ENCODE measurements at regions not wholly inside any gene's neighbourhood (a gene's known extent, or its start where the extent isn't known, plus 50 kb on each side); places are given as distances from the start of the nearest gene placed in this dataset.
"Not testable (repeated sequence)": the region's sequence is repeated elsewhere in the genome, so short reads cannot be mapped to it uniquely, and the experiment has no call there.

- Histone ChIP-seq H3K27me3 (ENCODE audit: control insufficient read depth in 1 of 2, insufficient read depth in 2 of 2, low read length in 2 of 2) (no peaks in the 10 kb centered on the region), H3K27ac (ENCODE audit: low read depth, low read length) (no peak overlapping the region), H3K36me3 (ENCODE audit: insufficient read depth, low read length) (no peaks in the 10 kb centered on the region), H3K9ac (ENCODE audit: low read length) (no peak overlapping the region), H3K4me1 (ENCODE audit: insufficient read depth, low read length) (no peaks in the 10 kb centered on the region), H3K9me3 (ENCODE audit: low read length) (no peaks in the 10 kb centered on the region), H3K4me3 (ENCODE audit: low read depth in 1 of 2, low read length in 2 of 2) (no peak overlapping the region)
Observed at GRCh38 chr11:95426823-95427462, 195.9 kb upstream of the SESN3 start.

DNA sequence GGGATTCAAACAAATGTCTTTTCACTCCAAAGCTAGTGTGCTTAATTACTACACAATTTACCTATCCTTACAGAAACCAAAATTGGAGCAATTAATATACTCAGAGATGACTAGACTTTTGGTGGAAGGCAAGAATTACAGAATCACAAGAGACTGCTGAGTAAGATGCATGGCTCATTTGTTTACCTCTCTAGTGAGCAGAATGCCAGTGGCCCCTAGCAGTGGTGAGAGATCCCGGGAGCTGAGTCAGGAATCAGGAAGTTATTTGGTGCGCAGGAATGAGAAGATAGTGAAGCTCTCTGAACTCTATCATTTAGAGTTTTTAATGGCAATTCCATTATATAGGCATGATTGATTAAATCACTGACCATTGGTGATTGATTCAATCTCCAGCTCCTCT, 188.9 kb upstream of the SESN3 start:
- no peak overlapping the region for H3K4me3 ChIP-seq (ENCODE audit: low read depth in 1 of 2, low read length in 2 of 2)
- no peaks in the 10 kb centered on the region for H3K9me3 ChIP-seq (ENCODE audit: low read length)
- H3K4me1 ChIP-seq (ENCODE audit: insufficient read depth, low read length), result no peaks in the 10 kb centered on the region
- no peaks in the 10 kb centered on the region for H3K27me3 ChIP-seq (ENCODE audit: control insufficient read depth in 1 of 2, insufficient read depth in 2 of 2, low read length in 2 of 2)
- H3K9ac ChIP-seq (ENCODE audit: low read length), result no peak overlapping the region
- no peaks in the 10 kb centered on the region for H3K36me3 ChIP-seq (ENCODE audit: insufficient read depth, low read length)
- H3K27ac ChIP-seq (ENCODE audit: low read depth, low read length), result no peak overlapping the region

- H3K36me3 ChIP-seq (ENCODE audit: insufficient read depth, low read length), result no peaks in the 10 kb centered on the region
- H3K27ac ChIP-seq (ENCODE audit: low read depth, low read length), result no peak overlapping the region
- H3K9ac ChIP-seq (ENCODE audit: low read length), result no peak overlapping the region
- H3K4me1 ChIP-seq (ENCODE audit: insufficient read depth, low read length), result no peaks in the 10 kb centered on the region
- no peaks in the 10 kb centered on the region for H3K9me3 ChIP-seq (ENCODE audit: low read length)
- H3K4me3 ChIP-seq (ENCODE audit: low read depth in 1 of 2, low read length in 2 of 2), result no peak overlapping the region
- no peaks in the 10 kb centered on the region for H3K27me3 ChIP-seq (ENCODE audit: control insufficient read depth in 1 of 2, insufficient read depth in 2 of 2, low read length in 2 of 2)
Observed at GRCh38 chr11:95418916-95419315, 187.9 kb upstream of the SESN3 start.

GRCh38 chr11:95417832-95418231, 186.8 kb upstream of the SESN3 start:
- H3K9ac ChIP-seq (ENCODE audit: low read length), result no peak overlapping the region
- H3K27me3 ChIP-seq (ENCODE audit: control insufficient read depth in 1 of 2, insufficient read depth in 2 of 2, low read length in 2 of 2), result no peaks in the 10 kb centered on the region
- no peaks in the 10 kb centered on the region for H3K36me3 ChIP-seq (ENCODE audit: insufficient read depth, low read length)
- no peaks in the 10 kb centered on the region for H3K4me1 ChIP-seq (ENCODE audit: insufficient read depth, low read length)
- no peaks in the 10 kb centered on the region for H3K9me3 ChIP-seq (ENCODE audit: low read length)
- no peak overlapping the region for H3K4me3 ChIP-seq (ENCODE audit: low read depth in 1 of 2, low read length in 2 of 2)
- no peak overlapping the region for H3K27ac ChIP-seq (ENCODE audit: low read depth, low read length)

- Histone ChIP-seq H3K27ac (ENCODE audit: low read depth, low read length) (no peak overlapping the region), H3K9me3 (ENCODE audit: low read length) (no peaks in the 10 kb centered on the region), H3K4me3 (ENCODE audit: low read depth in 1 of 2, low read length in 2 of 2) (no peak overlapping the region), H3K36me3 (ENCODE audit: insufficient read depth, low read length) (no peaks in the 10 kb centered on the region), H3K4me1 (ENCODE audit: insufficient read depth, low read length) (no peaks in the 10 kb centered on the region), H3K27me3 (ENCODE audit: control insufficient read depth in 1 of 2, insufficient read depth in 2 of 2, low read length in 2 of 2) (no peaks in the 10 kb centered on the region), H3K9ac (ENCODE audit: low read length) (no peak overlapping the region)
Observed at GRCh38 chr11:95415837-95416304, 184.9 kb upstream of the SESN3 start.

DNA sequence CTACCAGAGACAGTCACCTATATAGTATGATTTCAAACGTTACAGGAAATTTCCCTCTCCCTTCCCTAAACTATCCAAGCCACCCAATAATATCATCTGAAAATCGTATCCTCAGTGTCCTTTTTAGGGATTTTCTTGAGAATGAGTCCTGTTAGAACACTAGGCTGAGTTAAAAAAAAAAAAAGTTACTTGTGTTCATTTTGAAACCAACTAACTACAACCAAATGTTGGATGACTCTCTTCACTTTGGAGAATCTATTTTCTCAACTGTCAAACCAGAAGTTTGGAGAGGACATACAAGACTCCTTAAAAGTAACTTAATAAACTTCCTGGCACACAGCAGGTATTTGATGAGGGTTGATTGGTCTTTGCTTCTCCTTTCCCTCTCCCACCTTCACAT, 183.2 kb upstream of the SESN3 start:
- H3K4me3 ChIP-seq (ENCODE audit: low read depth in 1 of 2, low read length in 2 of 2), result no peak overlapping the region
- no peaks in the 10 kb centered on the region for H3K9me3 ChIP-seq (ENCODE audit: low read length)
- H3K9ac ChIP-seq (ENCODE audit: low read length), result no peak overlapping the region
- no peaks in the 10 kb centered on the region for H3K36me3 ChIP-seq (ENCODE audit: insufficient read depth, low read length)
- no peaks in the 10 kb centered on the region for H3K4me1 ChIP-seq (ENCODE audit: insufficient read depth, low read length)
- H3K27me3 ChIP-seq (ENCODE audit: control insufficient read depth in 1 of 2, insufficient read depth in 2 of 2, low read length in 2 of 2), result no peaks in the 10 kb centered on the region
- no peak overlapping the region for H3K27ac ChIP-seq (ENCODE audit: low read depth, low read length)

GRCh38 chr11:95413761-95414160, 182.8 kb upstream of the SESN3 start:
- H3K9ac ChIP-seq (ENCODE audit: low read length), result no peak overlapping the region
- H3K36me3 ChIP-seq (ENCODE audit: insufficient read depth, low read length), result no peaks in the 10 kb centered on the region
- no peaks in the 10 kb centered on the region for H3K4me1 ChIP-seq (ENCODE audit: insufficient read depth, low read length)
- no peak overlapping the region for H3K27ac ChIP-seq (ENCODE audit: low read depth, low read length)
- no peaks in the 10 kb centered on the region for H3K9me3 ChIP-seq (ENCODE audit: low read length)
- no peak overlapping the region for H3K4me3 ChIP-seq (ENCODE audit: low read depth in 1 of 2, low read length in 2 of 2)
- H3K27me3 ChIP-seq (ENCODE audit: control insufficient read depth in 1 of 2, insufficient read depth in 2 of 2, low read length in 2 of 2), result no peaks in the 10 kb centered on the region

GRCh38 chr11:95413021-95413420, 182.0 kb upstream of the SESN3 start:
- Histone ChIP-seq H3K36me3 (ENCODE audit: insufficient read depth, low read length) (no peaks in the 10 kb centered on the region), H3K27me3 (ENCODE audit: control insufficient read depth in 1 of 2, insufficient read depth in 2 of 2, low read length in 2 of 2) (no peaks in the 10 kb centered on the region), H3K27ac (ENCODE audit: low read depth, low read length) (no peak overlapping the region), H3K4me3 (ENCODE audit: low read depth in 1 of 2, low read length in 2 of 2) (no peak overlapping the region), H3K4me1 (ENCODE audit: insufficient read depth, low read length) (no peaks in the 10 kb centered on the region), H3K9me3 (ENCODE audit: low read length) (no peaks in the 10 kb centered on the region), H3K9ac (ENCODE audit: low read length) (no peak overlapping the region)

- no peak overlapping the region for H3K4me3 ChIP-seq (ENCODE audit: low read depth in 1 of 2, low read length in 2 of 2)
- H3K9ac ChIP-seq (ENCODE audit: low read length), result no peak overlapping the region
- H3K27me3 ChIP-seq (ENCODE audit: control insufficient read depth in 1 of 2, insufficient read depth in 2 of 2, low read length in 2 of 2), result no peaks in the 10 kb centered on the region
- no peaks in the 10 kb centered on the region for H3K9me3 ChIP-seq (ENCODE audit: low read length)
- H3K36me3 ChIP-seq (ENCODE audit: insufficient read depth, low read length), result no peaks in the 10 kb centered on the region
- H3K4me1 ChIP-seq (ENCODE audit: insufficient read depth, low read length), result no peaks in the 10 kb centered on the region
- no peak overlapping the region for H3K27ac ChIP-seq (ENCODE audit: low read depth, low read length)
Observed at GRCh38 chr11:95412074-95412473, 181.1 kb upstream of the SESN3 start.

DNA sequence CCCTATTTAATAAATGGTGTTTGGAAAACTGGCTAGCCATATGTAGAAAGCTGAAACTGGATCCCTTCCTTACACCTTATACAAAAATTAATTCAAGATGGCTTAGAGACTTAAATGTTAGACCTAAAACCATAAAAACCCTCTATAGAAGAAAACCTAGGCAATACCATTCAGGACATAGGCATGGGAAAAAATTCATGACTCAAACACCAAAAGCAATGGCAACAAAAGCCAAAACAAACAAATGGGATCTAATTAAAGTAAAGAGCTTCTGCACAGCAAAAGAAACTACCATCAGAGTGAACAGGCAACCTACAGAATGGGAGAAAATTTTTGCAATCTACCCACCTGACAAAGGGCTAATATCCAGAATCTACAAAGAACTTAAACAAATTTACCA, 179.7 kb upstream of the SESN3 start:
- not testable (repeated sequence) for H3K27ac ChIP-seq (ENCODE audit: low read depth, low read length); H3K4me3 ChIP-seq (ENCODE audit: low read depth in 1 of 2, low read length in 2 of 2); H3K36me3 ChIP-seq (ENCODE audit: insufficient read depth, low read length); H3K27me3 ChIP-seq (ENCODE audit: control insufficient read depth in 1 of 2, insufficient read depth in 2 of 2, low read length in 2 of 2); H3K9me3 ChIP-seq (ENCODE audit: low read length); H3K9ac ChIP-seq (ENCODE audit: low read length); H3K4me1 ChIP-seq (ENCODE audit: insufficient read depth, low read length)

- Histone ChIP-seq H3K9ac (ENCODE audit: low read length) (no peak overlapping the region), H3K4me1 (ENCODE audit: insufficient read depth, low read length) (no peaks in the 10 kb centered on the region), H3K36me3 (ENCODE audit: insufficient read depth, low read length) (no peaks in the 10 kb centered on the region), H3K9me3 (ENCODE audit: low read length) (no peaks in the 10 kb centered on the region), H3K27me3 (ENCODE audit: control insufficient read depth in 1 of 2, insufficient read depth in 2 of 2, low read length in 2 of 2) (no peaks in the 10 kb centered on the region), H3K27ac (ENCODE audit: low read depth, low read length) (no peak overlapping the region), H3K4me3 (ENCODE audit: low read depth in 1 of 2, low read length in 2 of 2) (no peak overlapping the region)
Observed at GRCh38 chr11:95406271-95406670, 175.3 kb upstream of the SESN3 start.

DNA sequence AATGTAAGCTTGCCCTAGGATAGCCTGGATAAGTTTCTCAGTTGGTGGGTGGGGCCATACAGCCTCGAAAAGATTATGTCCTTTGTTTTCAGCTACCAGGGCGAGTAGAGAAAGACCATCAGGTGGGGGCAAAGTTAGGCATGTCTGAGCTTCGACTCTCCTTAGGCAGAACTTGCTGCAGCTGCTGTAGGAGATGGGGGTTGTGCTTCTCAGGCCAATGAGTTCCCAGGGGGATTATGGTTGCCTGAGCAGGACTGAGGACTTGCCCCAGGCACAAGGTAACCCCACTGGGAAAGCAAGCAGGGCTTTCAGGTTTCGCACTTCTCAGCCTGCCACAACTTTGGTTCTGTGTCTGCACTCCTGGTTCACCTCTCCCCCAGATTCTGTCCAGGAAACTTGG, 173.4 kb upstream of the SESN3 start:
- H3K36me3 ChIP-seq (ENCODE audit: insufficient read depth, low read length), result no peaks in the 10 kb centered on the region
- H3K27ac ChIP-seq (ENCODE audit: low read depth, low read length), result no peak overlapping the region
- no peaks in the 10 kb centered on the region for H3K4me1 ChIP-seq (ENCODE audit: insufficient read depth, low read length)
- no peaks in the 10 kb centered on the region for H3K27me3 ChIP-seq (ENCODE audit: control insufficient read depth in 1 of 2, insufficient read depth in 2 of 2, low read length in 2 of 2)
- no peak overlapping the region for H3K4me3 ChIP-seq (ENCODE audit: low read depth in 1 of 2, low read length in 2 of 2)
- H3K9ac ChIP-seq (ENCODE audit: low read length), result no peak overlapping the region
- no peaks in the 10 kb centered on the region for H3K9me3 ChIP-seq (ENCODE audit: low read length)

All from muscle layer of colon (tissue), 2 donors.